ENCODE measurements at regions not wholly inside any gene's neighbourhood (a gene's known extent, or its start where the extent isn't known, plus 50 kb on each side); places are given as distances from the start of the nearest gene placed in this dataset.
"Not testable (repeated sequence)": the region's sequence is repeated elsewhere in the genome, so short reads cannot be mapped to it uniquely, and the experiment has no call there.

DNA sequence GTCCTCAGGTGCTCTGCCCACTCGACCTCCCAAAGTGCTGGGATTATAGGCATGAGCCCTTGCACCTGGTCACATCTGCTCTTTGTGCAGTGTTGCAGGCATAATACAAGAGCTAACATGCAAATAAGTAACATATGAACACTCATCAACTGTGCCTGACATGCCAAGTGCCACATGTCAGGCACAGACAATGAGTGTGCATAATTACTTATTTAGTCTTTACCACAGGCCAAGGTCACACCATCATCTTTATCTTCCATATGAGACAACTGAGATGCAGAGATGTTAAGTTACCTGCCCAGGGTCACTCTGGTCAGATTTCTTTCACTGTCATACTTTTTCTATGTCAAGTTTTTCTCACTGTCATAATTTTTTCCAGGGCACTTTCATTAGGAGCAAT lies 126.1 kb downstream of the PPIAL4G start:
- no peak for DNase-seq (ENCODE audit: low spot score)

DNA sequence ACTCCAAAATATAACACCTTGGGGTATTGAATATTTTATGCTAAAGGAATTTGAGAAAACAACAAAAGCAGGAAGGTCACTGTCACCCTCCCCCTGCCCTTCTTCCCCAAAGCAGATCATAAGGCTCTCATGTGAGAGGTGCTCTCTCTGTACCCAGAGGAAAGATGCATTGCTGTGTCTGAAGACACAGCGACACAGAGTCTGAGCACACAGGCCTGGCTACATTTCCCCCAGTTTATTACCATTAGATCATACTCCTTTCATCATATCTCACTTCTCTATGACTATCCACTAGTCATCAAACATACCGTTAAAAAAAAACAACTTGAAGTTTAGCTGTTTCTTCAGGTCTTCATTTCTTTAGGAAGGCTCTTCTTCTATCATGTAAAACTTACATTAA lies 127.1 kb downstream of the PPIAL4G start:
- DNase-seq (ENCODE audit: low spot score) = no peak

DNA sequence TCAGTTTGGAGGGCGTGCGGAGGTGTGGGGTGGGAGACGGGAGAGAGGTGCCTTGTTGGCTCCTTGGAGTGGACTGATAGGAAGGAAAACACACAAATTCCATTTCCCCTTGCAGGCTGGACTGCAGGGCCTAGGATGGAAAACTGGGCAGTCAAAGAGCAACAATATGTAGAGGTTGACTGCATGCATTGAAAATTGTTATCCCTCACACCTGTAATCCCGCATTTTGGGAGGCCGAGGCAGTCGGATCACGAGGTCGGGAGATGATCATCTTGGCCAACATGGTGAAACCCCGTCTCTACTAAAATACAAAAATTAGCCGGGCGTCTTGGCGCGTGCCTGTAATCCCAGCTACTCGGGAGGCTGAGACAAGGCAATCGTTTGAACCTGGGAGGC lies 128.2 kb downstream of the PPIAL4G start:
- no peak for DNase-seq (ENCODE audit: low spot score)

DNA sequence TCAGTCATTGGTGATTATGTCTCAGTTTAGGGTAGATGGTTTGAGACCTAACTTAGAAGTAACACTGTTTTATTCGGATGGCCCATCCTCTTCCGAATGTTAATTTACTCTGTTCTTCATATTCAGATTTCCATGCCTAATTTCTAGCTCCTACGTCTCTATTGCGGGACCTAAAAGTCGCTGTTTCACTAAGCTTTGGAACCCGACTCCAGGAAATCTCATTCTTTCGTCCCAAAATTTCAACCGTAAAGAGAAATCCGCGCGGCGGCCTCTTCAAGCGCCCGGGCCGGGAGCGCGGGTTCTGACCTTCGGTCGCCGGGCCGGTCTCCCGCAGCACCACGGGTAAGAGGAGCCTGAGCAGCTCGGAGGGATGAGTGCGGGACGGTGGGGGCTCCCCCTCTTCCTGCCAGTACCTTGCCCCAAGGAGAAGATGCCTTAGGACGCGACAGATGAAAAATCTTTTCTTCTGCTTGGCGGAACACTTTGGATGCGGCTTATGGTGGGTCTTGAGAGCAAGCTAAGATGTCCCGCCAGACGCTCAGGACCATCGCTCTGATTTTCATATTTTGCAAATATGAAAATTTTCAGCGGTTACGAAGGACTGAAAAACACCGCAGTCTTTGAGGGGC lies 128.7 kb downstream of the PPIAL4G start:
- no peak for DNase-seq (ENCODE audit: low spot score)

DNA sequence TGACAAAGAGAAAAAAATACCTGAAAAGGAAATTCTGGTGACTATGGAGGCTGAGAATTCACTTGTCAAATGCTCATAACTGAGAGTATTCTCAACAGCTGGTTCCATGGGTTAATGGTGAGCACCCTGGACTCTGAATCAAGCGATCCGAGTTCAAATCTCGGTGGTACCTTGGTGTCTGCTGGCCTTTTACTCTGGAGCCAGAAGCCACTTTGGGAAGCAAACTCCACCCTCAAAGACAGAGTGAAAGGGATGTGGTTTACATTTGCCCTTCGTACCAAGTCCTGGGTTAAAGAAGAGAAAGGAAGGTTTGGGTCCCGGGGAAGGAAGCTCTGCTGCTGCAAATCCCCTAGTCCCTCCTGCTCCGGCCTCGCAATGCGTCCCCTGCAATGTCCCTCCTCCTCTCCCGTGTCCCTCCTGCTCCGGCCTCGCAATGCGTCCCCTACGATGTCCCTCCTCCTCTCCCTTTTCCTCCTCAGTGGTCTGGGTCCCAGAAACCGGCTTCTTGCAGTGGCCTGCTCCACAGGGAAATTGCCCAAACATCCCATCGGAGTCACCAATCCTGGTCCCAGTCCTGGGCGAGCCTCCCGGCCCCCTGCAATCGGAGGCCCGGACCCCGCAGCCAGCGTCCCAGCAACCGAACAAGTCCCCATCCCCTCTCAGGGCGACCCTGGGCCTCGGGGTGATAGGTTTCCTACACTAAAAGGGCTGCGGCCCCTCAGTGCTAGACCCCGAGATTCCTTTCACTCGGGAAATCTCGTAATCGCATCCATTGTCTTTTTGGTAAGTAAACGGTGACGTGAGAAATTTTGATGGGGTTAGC lies 129.4 kb downstream of the PPIAL4G start:
- DNase-seq (ENCODE audit: low spot score) = no peak

DNA sequence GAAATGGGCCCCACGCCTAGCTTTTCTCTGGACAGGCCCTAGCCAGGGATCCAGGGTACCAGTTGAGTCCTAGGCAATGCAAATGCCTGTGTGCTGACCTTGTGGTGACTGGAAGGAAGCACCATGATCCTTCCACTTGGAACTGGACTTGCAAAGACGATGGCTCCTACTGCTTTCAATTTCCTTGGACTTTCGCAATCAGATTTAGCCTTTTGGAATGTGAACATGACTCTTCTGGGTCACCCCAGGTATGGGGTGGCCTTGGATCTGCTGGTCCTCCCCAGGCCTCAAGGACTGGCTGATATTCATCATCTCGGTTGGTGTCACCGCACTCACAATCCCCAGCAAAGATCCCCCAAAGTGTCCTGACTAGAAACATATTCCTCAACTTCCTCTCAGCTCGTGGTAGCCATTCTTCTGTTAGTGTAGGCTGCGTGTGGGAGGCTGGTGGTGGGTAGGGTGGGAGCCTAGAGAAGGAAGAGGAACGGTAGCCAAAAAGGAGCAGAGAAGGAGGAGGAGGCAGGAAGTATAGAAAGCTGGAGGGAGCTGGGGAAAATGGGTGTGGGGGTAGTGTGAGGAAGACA lies 130.5 kb downstream of the PPIAL4G start:
- DNase-seq (ENCODE audit: low spot score) = no peak

DNA sequence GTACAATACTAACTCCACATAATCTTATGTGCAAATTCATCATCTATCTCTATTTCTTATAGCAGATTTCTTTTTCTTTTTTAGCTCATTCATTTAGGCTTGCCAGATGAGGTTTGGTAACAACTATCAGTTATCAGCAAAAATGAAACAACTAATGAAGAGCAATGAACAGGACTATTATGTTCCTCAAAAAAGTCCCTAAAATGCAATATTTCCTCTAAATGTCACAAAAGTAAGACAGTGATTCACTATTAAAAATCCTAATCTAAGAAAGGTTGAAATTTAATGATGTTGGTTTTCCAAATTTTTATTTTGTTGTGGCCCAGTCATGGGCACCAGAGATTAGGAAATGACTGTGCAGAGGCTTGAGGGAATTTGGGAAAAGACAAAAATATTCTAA lies 135.3 kb downstream of the PPIAL4G start:
- no peak for DNase-seq (ENCODE audit: low spot score)

DNA sequence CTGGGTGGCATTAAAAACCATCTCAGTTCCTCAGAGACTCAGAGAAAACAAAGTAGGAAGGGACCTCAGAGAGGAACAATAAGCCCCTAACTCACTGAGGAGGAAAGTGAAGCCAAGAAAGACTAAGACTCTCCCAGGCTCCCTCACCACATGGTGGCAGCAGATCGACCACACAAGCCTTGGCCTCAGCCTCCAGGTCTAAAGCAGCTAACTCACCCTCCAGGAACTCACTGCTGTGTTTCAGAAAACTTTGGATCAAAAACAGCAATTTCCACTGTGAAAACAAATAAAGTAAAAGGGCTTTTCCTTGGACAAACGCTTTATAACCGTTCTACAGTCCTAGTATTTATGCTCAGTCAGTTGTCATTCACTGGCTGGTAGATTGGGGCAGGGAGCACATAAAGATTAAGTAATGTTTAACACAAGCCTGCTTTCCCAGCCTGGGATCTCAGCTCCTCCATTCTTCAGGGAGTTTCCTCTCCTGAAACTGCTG lies 137.4 kb downstream of the PPIAL4G start:
- not testable (repeated sequence) for DNase-seq (ENCODE audit: low spot score)

DNA sequence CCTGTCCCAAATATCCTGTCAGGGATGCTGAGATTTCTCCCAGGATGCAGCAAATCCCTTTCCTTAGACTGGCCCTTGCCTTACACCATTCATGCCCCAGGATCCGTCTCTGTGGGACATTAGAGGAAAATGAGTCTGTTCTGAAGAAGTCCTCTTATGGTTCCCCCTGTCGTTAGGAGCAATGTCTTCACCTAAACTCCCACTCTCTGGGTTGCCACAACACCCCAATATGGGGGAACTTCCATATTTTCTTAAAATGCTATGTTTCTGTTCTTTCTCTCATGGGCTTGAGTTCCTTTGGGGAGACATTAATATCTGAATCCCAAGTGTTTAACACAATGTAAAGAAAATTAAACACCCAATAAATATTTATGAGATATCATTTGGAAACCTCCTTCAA lies 138.5 kb downstream of the PPIAL4G start:
- DNase-seq (ENCODE audit: low spot score) = not testable (repeated sequence)

DNA sequence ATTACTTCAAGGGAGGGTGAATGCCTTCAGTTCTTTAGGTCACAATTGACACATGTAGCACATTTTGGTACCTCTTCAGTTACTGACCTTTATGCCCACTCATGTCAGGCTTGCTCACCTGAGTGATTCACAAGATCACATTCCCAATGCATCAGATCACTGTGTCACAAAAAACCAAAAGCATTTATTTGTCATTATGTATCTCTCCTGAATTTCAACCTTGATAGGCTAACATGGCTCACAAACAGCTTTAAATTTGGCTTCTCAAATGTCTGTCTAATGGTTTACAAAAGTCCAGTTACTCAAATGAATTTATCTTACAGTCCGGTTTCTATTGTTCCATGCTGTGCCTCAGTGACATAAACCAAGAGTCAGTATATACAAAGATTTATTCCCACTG lies 141.4 kb downstream of the PPIAL4G start:
- DNase-seq (ENCODE audit: low spot score) = not testable (repeated sequence)

DNA sequence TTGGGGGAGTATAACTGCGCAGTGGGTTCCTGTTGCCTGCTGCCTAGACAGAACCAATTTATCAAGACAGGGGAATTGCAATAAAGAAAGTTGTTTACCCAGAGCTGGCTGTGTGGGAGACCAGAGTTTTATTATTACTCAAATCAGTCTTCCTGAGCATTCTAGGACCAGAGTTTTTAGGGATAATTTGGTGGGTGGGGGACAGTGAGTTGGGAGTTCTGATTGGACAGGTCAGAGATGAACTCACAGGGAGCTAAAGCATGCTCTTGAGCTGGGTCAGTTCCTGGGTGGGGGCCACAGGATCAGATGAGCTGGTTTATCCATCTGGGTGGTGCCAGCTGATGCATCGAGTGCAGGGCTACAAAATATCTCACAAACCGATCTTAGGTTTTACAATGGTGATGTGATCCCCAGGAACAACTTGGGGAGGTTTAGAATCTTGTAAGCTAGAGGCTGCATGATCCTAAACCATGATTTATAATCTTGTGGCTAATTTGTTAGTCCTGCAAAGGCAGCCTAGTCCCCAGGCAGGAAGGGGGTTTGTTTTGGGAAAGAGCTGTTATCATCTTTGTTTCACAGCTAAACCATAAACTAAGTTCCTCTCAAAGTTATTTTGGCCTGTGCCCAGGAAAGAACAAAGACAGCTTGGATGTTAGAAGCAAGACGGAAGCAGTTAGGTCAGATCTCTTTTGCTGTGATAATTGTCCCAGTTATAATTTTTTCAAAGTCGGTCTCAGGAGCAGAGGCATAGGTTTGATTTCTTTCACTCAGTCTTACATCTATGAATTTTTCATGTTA lies 146.8 kb downstream of the PPIAL4G start:
- not testable (repeated sequence) for DNase-seq (ENCODE audit: low spot score)

DNA sequence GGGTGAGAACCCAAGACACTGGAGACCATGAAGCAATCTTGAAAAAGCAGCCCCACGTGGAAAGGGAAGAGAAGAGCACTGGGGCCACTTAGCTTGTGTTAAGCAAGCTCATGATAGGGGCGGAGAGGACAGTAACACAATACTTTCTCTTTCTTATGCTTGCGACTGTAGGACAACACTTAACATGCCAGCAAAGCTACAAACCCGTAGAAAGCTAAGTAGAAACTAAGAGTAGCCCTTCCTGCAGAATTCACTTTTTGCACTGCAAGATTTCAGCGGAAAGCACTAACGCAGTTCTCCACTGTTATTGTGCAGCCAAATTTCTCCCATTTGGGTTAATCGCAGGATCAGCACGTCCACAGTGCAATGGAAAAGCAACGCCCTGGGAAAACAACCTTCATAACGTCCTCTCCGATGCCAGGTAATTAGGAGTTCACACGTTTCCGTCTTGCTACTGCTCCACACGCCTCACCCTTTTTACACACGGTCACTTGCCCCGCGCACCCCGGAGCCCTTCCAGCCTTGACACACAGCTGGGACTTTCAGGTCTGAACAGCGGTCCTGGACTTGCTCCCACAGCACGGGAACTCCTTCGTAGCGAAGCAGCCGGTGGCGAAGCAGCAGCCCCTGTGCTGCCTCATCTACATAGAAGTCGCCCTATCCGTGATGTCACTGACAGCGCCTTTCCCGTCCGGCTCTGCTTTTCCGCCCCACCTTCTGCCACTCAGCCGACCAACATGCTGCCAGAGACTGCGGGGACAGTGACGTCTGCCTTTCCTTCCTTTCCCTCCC lies 148.6 kb downstream of the PPIAL4G start:
- peak; percentile 59 for DNase-seq (ENCODE audit: low spot score)

DNA sequence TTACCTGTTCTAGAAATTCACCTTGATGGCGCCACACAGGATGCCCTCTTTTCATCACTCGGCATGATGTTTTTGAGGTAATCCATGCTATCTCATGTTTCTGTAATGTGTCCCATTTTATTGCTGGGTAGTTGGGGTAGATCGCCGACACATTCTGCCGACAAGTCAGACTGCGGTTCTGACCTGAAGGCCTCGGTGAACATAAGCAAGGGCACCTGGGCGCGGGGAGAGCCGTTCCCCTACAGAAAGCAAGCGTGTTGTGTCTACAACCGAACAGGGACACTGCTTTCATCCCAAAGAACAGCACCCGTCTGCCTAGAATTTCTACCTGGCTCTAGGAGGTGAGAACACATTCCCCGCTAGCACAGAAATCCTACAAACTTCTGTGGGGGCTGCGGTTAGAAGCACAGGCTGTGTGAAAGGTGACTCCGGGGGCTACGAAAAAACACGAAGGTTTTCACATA lies 149.2 kb downstream of the PPIAL4G start:
- DNase-seq (ENCODE audit: low spot score) = no peak

DNA sequence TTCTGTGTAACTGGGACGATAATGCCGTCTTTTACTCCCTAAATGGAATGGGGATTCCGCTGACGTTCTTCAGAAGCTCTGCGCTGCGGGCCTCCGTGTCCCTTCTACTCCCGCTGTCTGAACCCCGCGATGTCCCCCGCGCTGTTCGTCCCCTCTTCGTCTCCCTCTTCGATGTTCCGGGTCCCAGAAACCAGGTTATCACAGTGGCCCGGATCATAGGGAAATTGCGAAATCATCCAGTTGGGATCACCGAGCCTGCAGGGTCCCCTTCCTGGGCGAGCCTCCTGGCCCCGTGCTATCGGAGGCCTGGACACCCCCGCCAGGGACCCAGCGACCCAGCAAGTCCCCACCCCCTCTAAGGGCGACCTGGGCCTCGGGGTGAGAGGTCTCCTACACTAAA lies 154.2 kb downstream of the PPIAL4G start:
- no peak for DNase-seq (ENCODE audit: low spot score)

DNA sequence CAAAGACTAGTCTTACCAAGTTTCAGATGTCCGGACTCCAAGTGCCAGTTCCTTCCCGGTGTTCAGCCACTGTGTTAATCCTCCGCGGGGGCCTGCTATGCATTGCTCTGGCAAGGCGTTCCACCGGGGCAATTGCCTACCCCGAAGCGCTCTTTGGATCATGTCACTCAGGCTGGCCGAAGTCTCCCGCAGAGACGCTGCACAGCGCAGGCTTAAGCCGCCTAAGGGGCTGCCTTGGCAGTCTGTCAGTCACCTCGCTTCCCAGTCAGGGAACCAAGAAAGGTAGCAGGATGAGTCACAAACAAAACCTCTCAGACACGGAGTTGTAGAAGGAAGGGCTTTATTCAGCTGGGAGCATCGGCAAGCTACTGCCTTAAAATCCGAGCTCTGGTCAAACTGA lies 158.1 kb downstream of the PPIAL4G start:
- DNase-seq (ENCODE audit: low spot score) = not testable (repeated sequence)

DNA sequence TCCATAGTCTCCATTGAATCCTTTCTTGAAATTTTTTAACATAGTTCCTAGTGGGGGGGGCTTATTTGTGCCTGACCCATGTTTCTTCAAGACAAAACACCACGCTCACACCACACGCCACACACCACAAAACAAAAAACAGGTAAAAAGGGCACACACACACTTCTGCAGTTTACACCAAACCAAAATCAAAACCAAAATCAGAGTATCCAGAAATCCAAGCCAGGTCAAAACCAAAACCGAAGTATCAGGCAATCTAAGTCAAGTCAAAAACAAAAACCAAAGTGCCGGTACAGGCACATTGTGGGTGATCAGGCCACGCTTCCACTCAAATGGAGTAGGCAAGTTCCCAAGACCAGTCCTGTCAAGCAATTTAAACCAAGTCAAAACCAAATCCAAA lies 158.6 kb downstream of the PPIAL4G start:
- DNase-seq (ENCODE audit: low spot score) = not testable (repeated sequence)

DNA sequence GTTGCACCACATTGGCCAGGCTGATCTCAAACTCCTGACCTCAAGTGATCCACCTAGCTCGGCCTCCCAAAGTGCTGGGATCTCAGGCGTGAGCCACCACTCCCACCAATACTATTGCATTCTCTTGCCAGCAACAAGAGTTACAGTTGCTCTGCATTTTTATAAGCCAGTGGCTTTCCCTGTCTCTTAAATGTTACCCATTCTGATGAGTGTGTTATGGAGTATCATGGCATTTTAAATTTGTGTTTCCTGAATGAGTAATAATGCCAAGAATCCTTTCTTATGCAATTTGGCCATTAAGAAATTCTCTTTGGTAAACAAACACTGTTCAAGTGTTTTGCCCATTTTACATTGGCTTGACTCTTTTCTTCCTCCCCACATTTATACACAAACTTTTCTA lies 163.0 kb downstream of the PPIAL4G start:
- not testable (repeated sequence) for DNase-seq (ENCODE audit: low spot score)

DNA sequence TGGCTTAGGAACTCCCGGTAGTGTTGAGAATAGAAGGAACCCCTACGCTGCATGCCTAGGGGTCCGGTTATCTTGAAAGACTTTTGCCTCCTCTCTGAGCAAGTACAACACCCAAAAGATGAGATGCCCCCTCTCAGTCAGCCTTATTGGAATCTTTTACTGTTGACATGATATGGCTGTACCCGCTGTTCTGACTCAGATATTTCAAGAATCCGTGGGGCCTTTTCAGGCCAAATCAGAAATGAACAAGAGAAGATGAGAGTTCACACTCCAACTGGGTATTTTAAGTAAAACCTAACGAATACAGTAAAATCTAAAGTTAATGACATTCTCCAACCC lies 164.2 kb downstream of the PPIAL4G start:
- no peak for DNase-seq (ENCODE audit: low spot score)

DNA sequence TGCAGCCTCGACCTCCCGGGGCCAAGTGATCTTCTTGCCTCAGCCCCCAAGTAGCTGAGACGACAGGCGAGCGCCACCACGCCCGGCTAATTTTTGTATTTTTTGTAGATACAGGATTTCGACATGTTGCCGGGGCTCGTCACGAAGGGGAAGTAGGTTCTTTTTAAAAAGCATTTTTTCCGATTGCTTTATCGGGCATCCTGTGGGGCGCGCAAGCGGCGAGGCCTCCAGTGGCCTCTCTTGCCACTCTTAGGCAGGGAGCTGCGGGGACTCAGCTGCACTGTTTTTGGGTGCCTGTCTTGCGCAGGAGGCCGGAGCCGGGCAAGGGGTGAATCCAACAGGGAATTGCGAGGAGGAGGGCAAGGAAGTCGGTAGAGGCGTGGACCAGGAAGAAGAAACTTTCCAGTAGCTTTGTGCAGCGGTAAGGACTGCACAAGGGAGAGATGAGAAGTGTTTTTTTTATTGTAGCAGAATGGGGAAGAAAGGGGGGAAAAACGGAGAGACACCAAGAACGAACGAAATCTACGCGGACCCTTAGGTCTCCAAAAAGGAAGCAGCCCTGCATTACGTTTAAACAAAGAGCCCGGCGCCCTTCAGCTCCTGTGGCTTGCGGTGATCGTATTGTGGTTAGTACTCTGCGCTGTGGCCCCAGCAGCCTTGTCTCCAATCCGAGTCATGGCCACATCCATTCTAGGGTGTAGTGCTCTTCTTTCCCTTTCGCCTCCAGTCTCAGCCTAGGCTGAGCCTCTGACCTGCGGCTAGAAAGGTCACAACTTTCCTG lies 164.8 kb downstream of the PPIAL4G start:
- DNase-seq (ENCODE audit: low spot score) = no peak

DNA sequence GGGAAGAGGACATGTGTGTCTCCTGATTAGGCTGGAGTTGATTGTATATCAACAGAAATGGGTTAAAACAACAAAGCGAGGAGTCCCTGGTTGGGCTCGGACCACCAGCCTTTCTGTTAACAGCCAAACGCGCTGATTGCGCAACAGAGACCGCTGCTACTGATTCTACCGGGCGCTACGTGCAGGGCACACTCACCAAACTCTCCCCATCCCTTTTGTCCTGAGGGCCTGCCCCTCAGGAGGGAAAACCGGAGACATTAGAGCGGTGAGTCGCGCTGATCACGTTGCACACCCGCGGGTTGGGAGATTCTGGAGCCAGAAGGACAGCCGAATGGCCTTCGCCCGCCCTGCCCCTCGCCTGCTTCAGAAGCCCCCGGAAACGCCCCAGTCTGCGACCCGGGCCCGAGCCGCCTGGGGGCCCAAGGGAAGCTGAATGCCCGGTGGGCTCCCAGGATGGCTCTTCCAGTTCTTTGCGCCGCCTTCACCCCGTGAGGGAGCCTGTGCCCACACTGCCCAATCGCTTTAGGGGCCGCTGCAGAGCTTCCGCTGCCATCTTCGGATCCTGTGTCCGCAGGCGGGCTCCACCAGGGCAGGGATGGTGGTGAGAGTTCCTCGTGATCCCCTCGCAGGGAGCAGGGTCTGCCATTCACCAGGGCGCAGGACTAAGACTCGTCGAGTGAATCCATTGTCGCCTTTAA lies 165.4 kb upstream of the NBPF11 start:
- DNase-seq (ENCODE audit: low spot score) = no peak
